Stimulated activated CD8-positive, alpha-beta memory T cell treated with anti-CD3 and anti-CD28 coated beads, Interleukin-2, amount 100 ng/mL, for 48 hours (primary cell): ENCODE measurements at regions not wholly inside any gene's neighbourhood (a gene's known extent, or its start where the extent isn't known, plus 50 kb on each side); places are given as distances from the start of the nearest gene placed in this dataset.
"Not testable (repeated sequence)": the region's sequence is repeated elsewhere in the genome, so short reads cannot be mapped to it uniquely, and the experiment has no call there.

Experiments used
- DNase-seq, 2 donors: peaks; one replicate each; pipeline ENCODE4 v3.0.0-alpha.2; 2020; ENCODE audit warnings: low read depth in 2 of 2

DNA sequence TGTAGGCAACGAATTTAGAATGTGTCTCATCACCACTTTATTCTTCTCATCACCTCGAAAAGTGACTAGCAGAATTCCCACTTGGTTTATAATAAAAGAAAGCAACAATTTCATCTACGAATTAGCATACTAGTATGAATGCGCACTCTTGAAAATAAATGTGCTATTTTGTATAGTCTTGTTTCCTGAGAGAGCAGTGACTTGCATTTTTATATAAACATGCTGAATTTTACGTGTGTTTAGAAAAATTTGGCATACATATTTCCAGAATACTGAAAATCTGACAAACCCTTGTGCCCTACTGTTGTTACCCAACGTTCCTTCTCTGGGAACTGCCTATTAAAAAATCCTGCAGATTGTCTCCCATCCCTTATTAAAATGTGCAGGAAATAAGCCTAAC is 786.8 kb downstream of the TSN start:
- no peak for DNase-seq

DNA sequence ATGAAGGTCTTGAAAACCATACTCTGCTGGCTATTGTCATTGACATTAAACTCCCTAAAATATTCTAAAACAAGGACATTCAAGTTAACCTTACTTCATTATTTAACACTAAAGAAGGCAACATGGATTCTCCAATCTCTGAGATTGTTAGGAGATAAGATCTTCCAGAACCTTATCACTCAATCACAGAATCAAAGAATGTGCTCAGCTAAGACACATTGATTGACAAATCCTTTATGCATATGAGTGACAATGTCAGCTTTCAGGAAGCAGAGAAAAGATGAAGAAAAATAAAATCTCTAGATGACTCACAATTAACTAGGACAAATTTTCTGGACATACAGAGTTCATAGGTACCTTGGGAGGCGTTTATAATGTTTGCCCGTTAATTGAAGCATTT is 787.2 kb downstream of the TSN start:
- no peak for DNase-seq

DNA sequence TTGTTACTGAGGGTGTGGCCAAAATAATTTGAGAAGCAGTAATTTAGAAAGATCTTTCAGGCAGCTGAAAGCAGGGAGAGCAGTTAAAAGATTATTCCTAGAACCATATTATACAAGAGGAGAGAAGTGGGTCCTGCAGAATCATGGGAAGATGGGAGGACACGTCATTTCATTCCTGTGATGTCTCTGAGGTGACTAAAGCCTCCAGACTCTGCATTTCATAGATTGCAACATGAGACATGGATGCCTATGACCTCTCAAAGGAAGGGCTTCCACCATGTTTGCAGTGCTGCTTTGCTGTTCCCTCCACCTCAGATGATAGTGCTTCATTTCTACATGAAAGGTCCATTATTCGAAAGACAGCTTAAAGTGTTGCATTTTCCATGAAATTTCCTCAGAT is 788.4 kb downstream of the TSN start:
- DNase-seq = no peak

DNA sequence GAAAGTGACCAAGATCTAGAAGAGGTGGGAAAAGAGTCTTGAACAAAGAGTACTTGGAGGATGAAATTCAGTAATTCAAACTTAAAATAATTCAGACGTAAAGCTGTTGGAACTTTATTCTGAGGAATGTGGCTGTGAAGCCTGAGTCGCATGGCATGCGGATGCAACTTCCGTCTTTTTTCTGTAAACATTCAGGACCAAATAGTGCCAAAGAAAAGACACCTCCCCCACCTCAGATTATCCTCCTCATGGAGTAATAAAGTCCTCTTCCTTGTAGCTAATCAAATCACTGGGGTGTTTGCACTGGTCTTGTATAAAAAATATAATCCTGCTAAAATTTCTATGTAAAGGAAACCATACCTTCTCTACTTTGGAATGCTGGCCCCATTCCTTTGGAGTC is 790.4 kb downstream of the TSN start:
- DNase-seq = no peak

DNA sequence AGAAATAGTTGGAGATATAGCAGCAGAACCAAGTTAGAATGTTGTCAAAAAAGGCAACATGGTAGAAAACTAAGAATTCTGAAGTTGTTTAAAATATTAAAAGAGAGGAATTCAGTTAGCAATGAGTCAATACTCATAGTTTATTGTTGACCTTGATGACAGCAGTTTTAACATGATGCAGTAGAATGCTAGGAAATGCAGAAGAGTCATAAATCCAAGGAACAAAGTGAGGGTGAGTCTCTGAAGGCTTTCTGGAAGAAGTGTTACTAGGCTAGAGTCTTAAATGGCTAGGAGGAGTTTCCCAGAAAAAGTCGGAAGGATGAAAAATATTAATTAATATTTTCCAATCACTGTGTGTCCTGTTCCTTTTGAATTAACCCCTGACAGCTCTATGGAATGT is 807.3 kb downstream of the TSN start:
- DNase-seq = no peak

DNA sequence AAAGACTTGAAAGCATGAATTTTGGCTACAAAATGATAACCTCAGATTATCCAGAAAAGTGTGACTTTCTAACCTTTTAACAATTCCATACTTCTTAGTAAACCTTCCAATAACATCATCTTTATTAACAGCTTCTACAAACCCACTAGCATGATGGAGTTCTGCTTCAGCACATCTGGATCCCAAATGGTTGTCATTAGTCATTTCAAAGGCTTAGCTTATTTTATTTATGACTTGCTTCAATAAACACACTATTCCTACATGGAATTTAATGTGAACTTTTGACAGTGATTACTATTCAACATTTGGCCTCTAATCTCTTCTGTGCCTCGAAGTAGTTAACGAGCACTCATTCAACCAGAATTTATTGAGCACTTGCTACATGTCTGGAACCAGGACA is 808.3 kb downstream of the TSN start:
- no peak for DNase-seq

DNA sequence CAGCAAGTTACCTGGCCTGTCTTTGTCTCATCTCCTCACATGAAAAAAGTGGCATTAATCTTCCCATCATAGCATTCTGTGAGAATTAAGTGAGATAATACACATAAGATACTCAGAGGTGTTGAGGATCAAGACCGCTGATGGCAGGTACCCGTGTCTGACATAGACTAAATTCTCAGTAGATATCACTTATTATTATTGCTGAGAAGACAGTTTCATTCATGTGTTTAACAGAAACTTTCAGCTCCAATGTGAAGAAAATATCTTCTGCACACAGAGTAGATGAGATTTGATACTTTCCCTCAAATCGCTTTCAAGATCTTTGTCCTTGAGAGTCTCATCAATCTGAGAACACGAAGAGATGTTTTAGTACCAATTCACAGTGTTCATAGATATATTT is 809.4 kb downstream of the TSN start:
- no peak for DNase-seq

DNA sequence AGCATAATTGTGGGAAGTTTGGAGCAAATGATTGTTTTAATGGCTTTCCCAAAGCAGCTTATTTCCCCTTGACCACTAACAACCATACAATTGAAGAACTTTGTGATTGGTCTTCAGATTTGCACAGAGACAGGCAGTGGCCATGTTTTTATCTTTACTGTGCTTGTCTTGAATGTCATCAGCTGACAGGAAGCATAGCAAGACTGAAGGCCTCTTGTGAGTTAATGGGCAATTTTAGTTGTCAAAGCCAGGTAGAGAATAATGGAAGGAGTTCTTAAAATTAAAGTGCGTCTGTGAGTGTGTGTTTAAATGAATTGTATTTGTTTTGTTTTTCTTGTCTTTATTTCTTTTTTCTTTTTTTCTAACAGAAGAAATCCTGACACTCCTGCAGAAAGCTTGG is 809.9 kb downstream of the TSN start:
- no peak for DNase-seq

DNA sequence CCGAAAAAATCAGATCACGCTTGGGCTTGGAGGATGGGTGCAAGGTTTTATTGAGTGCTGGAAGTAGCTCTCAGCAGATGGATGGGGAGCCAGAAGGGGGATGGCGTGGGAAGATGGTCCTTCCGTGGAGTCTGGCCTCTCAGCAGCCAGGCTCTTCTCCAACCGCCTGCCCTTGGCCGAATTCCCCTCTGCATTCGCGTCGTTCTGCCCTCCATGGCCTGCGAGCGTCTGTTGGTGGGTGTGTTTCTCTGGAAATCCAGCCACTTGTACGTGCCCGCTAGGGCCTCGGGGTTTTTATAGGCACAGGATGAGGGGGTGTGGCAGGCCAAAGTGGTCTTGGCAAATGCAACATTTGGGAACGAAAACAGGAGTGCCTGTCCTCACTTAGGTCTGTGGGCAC is 815.2 kb downstream of the TSN start:
- no peak for DNase-seq

DNA sequence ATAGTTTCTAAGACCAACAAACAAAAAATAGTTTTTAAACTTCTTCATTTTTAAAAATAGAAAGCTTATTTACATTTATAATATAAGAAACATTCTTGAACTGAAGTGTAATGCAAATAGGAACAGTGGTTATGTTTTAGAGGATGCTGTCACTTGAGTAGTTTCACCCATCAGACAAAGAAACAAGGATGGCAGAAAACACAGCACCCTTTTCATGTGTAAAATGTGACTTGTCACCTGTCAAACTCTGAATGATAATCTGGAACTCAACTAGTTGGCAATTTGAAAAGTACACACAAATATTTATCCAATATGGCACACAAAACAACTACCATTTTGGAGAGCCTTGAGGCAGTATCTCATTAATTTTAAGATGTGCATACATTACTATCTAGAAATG is 816.0 kb downstream of the TSN start:
- not testable (repeated sequence) for DNase-seq

DNA sequence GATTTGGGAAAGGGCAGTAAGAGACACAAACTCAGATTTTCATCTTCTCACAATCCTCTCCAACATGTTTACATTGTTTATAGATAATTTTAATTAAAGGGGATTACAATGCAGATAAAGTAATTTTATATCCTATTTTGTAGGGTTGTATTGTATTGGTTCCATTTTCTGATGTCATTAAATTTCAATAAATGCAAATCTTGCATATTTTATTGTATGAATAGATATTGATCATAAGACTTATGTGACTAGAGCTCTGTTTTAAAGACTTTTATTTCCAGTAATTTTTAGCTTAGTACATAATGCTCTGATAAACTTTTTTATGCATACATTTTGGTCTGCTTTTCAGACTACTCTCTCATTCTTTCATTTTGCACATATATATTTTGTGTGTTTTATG is 819.6 kb downstream of the TSN start:
- DNase-seq = no peak

DNA sequence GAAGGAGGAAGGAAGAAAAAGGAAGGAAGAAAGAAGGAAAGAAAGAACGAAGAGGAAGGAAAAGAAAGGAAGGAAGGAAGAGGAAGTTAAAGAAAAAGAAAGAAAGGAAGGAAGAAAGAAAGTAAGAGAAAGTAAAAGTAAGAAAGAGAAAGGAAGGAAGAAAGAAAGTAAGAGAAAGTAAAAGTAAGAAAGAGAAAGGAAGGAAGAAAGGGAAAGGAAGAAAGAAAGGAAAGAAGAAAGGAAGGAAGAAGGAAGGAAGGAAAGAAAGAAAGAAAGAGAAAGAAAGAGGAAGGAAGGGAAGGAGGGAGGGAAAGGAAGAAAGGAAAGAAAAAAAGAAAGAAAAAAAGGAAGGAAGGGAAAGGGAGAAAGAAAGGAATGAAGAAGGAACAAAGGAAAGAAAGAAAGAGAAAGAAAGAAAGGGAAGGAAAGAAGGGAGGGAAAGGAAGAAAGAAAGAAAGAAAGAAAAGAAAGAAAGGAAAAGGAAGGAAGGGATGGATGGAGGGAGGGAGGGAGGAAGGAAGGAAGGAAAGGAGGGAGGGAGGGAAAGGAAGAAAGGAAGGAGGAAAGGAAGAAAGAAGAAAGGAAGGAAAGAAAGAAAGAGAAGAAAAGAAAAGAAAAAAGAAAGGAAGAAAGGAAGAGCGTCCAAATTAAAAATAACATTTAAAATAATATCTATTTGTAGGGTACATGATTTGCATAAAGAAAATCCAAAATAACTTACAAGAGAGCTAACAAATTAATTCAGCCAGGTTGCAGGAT is 827.9 kb downstream of the TSN start:
- no peak for DNase-seq

DNA sequence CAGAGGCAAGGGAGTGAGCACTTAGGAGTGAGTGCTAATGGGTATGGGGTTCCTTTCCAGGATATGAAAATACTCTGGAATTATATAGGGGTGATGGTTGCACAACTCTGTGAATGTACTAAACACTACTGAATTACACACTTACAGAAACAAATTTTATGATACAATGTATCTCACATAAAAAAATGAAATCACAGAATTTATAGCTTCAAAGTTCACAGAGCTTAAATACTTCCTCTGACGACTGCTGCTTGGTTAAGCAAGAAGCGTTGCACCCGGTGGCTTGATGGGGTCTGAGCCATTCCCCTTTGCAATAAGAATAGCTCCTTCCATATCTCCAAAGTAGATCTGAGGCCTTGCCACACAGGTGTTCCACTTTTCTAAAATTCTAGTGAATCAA is 835.1 kb downstream of the TSN start:
- no peak for DNase-seq

DNA sequence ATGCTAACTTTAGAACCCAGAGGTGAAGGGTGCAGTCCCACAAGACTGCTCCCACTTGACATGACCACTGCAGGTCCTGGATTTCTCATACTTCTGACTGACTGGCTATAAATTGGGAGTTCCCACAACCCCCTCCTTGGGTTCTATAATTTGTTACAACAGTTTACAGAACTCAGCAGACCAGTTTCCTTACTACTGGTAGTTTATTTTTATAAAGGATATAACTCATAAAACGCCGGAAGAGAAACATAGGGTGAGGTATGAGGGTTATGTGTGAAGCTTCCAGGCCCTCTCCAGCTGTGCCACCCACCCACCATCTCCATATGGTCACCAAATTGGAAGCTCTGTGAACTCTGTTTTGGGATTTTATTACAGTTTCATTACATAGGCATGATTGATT is 839.6 kb downstream of the TSN start:
- no peak for DNase-seq

DNA sequence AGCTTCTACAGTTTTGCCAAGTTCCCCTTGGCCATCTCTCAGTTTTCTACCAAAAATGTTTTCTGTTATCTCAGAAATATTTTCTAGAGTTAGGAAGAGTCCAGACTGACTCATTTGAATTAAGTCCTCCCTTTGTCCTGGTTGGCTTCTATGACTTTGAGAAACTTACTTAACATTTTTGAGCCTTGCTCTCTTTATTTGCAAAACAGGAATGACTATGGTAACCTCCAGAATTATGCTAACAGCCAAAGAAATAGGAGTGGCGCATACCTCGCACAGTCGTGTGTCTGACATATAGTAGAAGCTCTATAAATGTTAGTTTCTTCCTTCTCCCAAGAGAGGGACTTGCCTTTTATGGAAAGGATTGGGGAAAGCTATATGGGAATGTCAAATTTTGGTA is 841.1 kb downstream of the TSN start:
- DNase-seq = no peak

DNA sequence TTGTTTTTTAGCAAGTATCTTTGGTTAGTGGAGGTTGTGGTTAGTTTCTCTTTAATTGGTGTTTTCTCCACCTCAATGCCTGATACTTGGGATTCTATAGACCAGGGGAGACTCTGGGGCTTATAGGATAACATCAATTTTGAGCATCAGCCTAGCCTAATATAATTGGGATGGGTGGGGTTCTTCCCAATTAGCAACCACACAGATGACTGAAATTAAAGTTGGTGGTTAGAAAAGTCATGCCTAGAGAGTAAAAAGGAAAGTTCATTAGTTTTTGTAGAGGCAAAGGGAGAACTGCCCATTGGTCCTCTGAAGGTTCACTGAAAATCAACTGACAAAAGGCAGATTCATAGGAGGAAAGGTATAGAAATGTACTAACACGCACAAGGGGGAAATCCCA is 843.3 kb downstream of the TSN start:
- DNase-seq = no peak

DNA sequence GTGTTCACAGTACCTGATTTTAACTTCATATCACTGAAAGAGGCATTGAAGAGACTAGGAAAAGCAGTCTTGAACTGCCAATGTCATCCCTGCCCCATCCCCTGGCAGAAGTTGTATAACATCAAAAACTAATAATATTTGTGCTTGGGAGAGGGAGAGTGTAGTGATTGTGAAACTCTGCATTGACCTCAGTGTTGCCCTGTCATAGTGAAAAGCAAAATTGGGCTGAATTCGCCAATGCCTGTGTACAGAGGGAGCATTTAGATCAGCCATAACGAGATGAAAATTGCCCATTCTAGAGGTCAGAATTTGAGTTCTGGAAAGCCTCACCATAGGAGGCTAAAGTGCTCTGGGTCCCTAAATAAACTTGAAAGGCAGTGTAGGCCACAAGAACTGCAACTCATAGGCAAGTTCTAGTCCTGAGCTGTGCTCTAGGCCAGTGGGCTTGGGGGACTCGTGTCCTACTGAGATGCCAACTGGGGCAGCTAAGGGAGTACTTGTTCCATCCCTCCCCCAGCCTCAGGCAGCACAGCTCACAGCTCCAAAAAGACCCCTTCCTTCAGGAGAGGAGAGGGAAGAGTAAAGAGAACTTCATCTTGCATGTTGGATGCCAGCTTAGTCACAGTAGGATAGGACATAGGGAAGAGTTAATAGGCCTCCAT is 855.6 kb downstream of the TSN start:
- DNase-seq = no peak

DNA sequence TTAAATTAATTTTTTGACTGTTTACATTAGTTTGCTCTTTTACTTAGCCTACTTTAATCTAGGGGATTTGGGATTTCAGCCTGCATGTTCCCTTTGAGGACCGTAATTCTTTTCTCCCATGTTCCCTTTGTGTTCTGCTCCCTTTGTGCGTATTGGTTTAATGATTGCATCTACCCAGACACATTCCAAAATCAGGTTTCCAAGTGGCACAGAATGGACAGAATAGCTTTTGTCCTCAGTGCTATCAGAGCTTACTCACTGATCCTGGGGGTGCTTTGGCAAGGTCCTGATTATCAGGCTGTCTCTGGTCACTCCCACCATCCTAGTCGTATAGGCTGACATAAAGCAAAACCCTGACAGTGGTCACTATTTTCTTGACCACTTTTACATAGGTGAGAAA is 867.5 kb downstream of the TSN start:
- no peak for DNase-seq

DNA sequence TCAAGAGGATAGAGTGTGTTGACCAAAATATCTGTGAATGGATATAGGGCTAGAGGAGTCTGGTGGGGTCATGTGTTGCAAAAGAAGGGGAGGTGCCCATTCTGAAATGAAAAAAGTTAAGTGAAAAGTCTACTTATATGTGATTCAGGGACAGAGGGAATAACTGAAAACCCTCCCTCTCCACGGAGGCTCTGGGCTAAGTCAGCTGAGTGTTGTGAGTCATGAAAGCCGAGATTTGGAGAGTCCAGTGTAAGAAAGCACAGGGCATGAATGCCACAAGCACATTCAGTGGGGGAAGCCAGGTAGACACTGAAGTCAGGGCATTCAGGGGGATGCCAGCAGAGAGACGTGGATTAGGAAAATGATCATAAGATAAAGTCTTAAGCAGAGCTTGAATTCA is 871.9 kb downstream of the TSN start:
- no peak for DNase-seq

DNA sequence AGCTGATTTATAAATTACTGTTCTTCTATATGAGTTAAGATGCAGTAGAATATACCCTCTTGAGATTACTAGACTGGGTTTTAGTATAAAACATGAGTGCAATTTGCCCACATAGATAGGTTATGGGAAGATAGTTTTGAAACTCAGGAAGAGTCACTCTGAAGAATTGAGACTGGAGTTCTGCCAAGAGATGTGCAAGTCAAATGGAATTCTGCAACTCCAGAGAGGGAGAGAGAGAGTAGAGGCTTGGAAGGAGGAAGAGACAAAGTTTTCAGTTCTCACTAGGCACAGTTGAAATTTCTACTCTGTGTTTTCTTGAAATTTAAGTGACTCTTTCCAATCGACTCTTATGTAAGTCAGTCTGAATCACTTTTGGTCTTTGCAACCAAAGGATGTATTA is 878.8 kb downstream of the TSN start:
- DNase-seq = no peak

DNA sequence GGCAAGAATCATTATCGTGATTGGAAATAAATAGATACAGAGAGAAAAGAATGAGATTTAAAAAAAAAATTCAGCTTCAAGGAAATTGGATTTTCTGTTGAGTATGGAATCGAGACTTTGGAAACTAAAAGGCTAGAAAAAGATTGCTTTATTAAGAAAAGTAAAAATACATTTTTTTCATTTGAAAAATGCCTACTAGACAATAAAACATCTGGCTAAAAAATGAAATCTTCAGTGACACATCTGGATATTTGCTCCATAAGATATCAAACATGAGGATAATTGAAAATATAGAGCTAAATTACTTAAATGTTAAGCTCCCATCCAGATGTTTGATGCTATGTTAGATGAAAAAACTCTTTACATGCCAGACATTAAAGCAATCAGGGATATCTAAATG is 879.5 kb downstream of the TSN start:
- no peak for DNase-seq

DNA sequence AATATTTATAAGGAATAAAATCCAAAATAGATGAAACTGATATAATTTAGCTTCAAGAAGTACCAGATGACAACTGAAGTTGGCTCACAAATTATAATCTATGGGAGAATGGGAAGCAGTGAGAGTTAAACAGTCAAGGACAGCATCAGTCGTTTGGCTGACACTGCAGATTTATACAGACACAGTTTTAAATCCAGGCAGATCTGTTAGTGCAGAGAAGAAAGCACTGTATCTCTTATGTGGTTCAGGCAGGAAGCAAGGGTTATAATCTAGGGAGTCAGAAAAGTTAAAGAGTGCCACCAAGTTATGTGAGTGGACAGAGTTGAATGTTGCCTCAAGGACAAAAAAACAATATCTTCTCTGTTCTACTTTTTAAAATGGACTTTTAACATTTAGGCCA is 880.2 kb downstream of the TSN start:
- DNase-seq = no peak

DNA sequence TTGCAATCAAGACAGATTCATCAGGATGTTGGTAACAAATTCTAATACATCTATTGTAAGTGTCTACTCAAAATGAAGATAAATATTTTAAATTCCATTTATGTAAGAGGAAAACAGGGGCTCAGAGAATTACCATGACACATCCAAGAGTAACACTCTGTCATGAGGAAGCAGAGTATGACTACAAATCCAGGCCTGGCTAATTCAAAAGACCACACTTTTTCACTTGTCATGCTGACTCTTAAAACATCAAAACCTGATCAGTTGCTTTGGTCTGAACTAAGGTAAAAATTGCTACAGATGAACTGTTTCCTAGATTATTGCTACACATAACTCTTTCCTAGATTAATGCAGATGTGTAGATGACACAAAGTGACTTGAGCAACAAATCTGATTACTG is 880.6 kb downstream of the TSN start:
- no peak for DNase-seq

DNA sequence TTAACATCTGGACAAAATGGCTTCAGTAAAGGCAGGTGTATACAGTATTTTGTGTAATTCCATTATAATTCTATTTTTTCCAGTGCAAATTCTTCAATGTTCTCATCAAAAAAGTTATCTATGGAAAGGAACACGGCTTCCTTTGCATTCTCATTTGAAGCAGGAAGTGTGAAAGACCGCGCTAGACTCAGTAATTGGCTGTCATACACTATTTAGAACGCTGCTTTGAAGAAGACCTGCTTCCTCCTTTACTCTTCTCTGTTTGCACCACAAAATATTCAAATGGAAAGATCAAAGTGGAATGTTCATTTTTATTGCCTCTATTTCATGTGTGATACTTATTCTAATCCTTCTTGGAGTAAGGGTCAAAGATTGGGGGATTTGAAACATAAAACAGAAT is 883.7 kb downstream of the TSN start:
- DNase-seq = no peak
